Activated naive CD8-positive, alpha-beta T cell treated with anti-CD3 and anti-CD28 coated beads, Interleukin-2, amount 50 U/mL, for 24 hours (primary cell): ENCODE measurements at regions not wholly inside any gene's neighbourhood (a gene's known extent, or its start where the extent isn't known, plus 50 kb on each side); places are given as distances from the start of the nearest gene placed in this dataset.

Experiments
- ATAC-seq: fragments of 150-1000 bp; cut with Tn5 transposase; one replicate; pipeline ENCODE4 v1.10.0; 2021
- DNase-seq: peaks from one replicate; pipeline ENCODE4 v3.0.0; 2021
- H3K27ac Mint-ChIP-seq: one replicate; pipeline ENCODE4 v1.8.0; 2021; ENCODE audit warnings: mild to moderate bottlenecking, mixed read lengths
- H3K27me3 Mint-ChIP-seq: one replicate; pipeline ENCODE4 v1.8.0; 2021; ENCODE audit warnings: mixed read lengths
- H3K36me3 Mint-ChIP-seq: one replicate; pipeline ENCODE4 v1.8.0; 2021; ENCODE audit warnings: low read depth, mixed read lengths
- H3K4me1 Mint-ChIP-seq: one replicate; pipeline ENCODE4 v1.8.0; 2021; ENCODE audit warnings: mixed read lengths
- H3K4me3 Mint-ChIP-seq: one replicate; pipeline ENCODE4 v1.8.0; 2021; ENCODE audit warnings: mild to moderate bottlenecking, moderate library complexity, mixed read lengths
- H3K9me3 Mint-ChIP-seq: one replicate; pipeline ENCODE4 v1.8.0; 2021; ENCODE audit warnings: mixed read lengths

GRCh38 chr13:109348519-109349258 is 437.7 kb downstream of the IRS2 start:
- no peak for DNase-seq
- ATAC-seq = no peak
- H3K4me1 Mint-ChIP-seq = no peaks in the 10 kb centered on the region
- H3K27me3 Mint-ChIP-seq = peaks cover 14% of the 10 kb centered on the region
- no peaks in the 10 kb centered on the region for H3K9me3 Mint-ChIP-seq
- H3K27ac Mint-ChIP-seq = no peak overlapping the region
- H3K36me3 Mint-ChIP-seq = no peaks in the 10 kb centered on the region
- no peak overlapping the region for H3K4me3 Mint-ChIP-seq

GRCh38 chr13:109346060-109346459 is 440.3 kb downstream of the IRS2 start:
- ATAC-seq (no peak), DNase-seq (no peak)
- H3K9me3 Mint-ChIP-seq = no peaks in the 10 kb centered on the region
- H3K36me3 Mint-ChIP-seq = no peaks in the 10 kb centered on the region
- no peaks in the 10 kb centered on the region for H3K4me1 Mint-ChIP-seq
- H3K27ac Mint-ChIP-seq = no peak overlapping the region
- no peak overlapping the region for H3K4me3 Mint-ChIP-seq
- peaks cover 12% of the 10 kb centered on the region for H3K27me3 Mint-ChIP-seq

GRCh38 chr13:109345433-109345941 is 440.9 kb downstream of the IRS2 start:
- H3K36me3 Mint-ChIP-seq = no peaks in the 10 kb centered on the region
- no peak overlapping the region for H3K27ac Mint-ChIP-seq
- no peak for DNase-seq
- no peaks in the 10 kb centered on the region for H3K9me3 Mint-ChIP-seq
- no peaks in the 10 kb centered on the region for H3K4me1 Mint-ChIP-seq
- H3K4me3 Mint-ChIP-seq = no peak overlapping the region
- H3K27me3 Mint-ChIP-seq = peaks cover 12% of the 10 kb centered on the region
- ATAC-seq = no peak

- Mint-ChIP-seq H3K9me3 (no peaks in the 10 kb centered on the region), H3K27me3 (peaks cover 12% of the 10 kb centered on the region), H3K4me1 (no peaks in the 10 kb centered on the region), H3K36me3 (no peaks in the 10 kb centered on the region), H3K4me3 (no peak overlapping the region), H3K27ac (no peak overlapping the region)
- ATAC-seq = no peak
- no peak for DNase-seq
Observed at GRCh38 chr13:109344552-109345157, 441.7 kb downstream of the IRS2 start.

- no peak overlapping the region for H3K27ac Mint-ChIP-seq
- DNase-seq = no peak
- no peaks in the 10 kb centered on the region for H3K36me3 Mint-ChIP-seq
- ATAC-seq = no peak
- no peaks in the 10 kb centered on the region for H3K4me1 Mint-ChIP-seq
- H3K27me3 Mint-ChIP-seq = peaks cover 1% of the 10 kb centered on the region
- no peaks in the 10 kb centered on the region for H3K9me3 Mint-ChIP-seq
- no peak overlapping the region for H3K4me3 Mint-ChIP-seq
Observed at GRCh38 chr13:109336730-109337129, 449.7 kb downstream of the IRS2 start.

GRCh38 chr13:109333893-109334651 is 452.3 kb downstream of the IRS2 start:
- no peak overlapping the region for H3K27ac Mint-ChIP-seq
- ATAC-seq = no peak
- H3K36me3 Mint-ChIP-seq = no peaks in the 10 kb centered on the region
- no peaks in the 10 kb centered on the region for H3K9me3 Mint-ChIP-seq
- no peak for DNase-seq
- no peak overlapping the region for H3K4me3 Mint-ChIP-seq
- H3K27me3 Mint-ChIP-seq = peaks cover 1% of the 10 kb centered on the region
- no peaks in the 10 kb centered on the region for H3K4me1 Mint-ChIP-seq

DNA sequence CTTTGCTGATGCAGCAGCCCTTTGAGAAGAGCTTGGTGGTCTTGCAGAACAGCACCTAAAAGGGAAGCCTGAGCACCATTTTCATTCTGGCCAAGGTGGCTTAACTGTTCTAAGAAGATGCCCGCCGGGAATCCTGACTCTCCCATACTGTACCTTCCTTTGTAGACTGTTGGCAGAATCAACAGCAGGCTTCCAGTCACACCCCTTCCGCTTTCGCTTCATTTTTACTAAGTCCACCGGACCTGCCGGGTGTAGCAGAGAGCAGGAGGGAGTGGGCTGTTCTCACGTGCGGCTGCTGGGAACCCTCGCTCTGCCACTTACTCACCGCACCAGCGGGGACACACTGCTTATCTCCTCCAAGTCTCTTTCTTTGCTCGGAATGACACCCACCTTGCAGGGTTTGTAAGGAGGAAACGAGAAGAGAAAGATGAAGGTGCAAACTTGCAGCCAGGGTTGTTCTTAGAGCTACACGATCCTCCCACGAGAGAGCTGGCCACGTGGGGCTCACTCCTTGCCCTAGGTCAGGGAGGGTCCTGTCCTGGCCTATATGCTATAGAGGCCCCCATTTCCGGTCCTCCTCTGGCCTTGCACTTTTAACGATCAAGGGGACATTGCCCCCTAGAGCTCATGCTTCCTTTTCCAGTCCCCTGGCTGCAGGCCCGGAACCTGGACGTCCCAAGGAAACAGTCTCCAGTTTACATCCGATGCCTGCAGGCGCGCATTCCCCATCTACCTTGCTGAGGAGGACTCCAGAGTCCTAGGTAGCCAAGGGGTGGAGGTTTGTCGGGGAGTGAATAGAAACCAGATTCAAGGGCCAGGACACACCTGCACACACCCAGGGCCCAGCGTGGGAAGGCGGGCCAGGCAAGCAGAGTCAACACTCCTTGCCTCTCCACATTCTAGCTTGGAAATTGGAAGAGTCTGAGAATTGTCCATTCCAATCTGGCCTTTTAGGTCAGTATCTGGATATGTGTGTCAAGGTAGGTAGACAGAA is 453.6 kb downstream of the IRS2 start:
- no peaks in the 10 kb centered on the region for H3K36me3 Mint-ChIP-seq
- H3K27me3 Mint-ChIP-seq = peaks cover 1% of the 10 kb centered on the region
- H3K27ac Mint-ChIP-seq = no peak overlapping the region
- no peaks in the 10 kb centered on the region for H3K9me3 Mint-ChIP-seq
- DNase-seq = no peak
- H3K4me3 Mint-ChIP-seq = no peak overlapping the region
- H3K4me1 Mint-ChIP-seq = no peaks in the 10 kb centered on the region
- no peak for ATAC-seq

GRCh38 chr13:109331898-109332297 is 454.5 kb downstream of the IRS2 start:
- Mint-ChIP-seq H3K27ac (no peak overlapping the region), H3K4me3 (no peak overlapping the region), H3K9me3 (no peaks in the 10 kb centered on the region), H3K36me3 (no peaks in the 10 kb centered on the region), H3K27me3 (peaks cover 1% of the 10 kb centered on the region), H3K4me1 (no peaks in the 10 kb centered on the region)
- ATAC-seq = no peak
- no peak for DNase-seq

GRCh38 chr13:109331011-109331433 is 455.4 kb downstream of the IRS2 start:
- Mint-ChIP-seq H3K27me3 (peaks cover 2% of the 10 kb centered on the region), H3K9me3 (no peaks in the 10 kb centered on the region), H3K4me1 (no peaks in the 10 kb centered on the region), H3K36me3 (no peaks in the 10 kb centered on the region), H3K4me3 (no peak overlapping the region), H3K27ac (no peak overlapping the region)
- ATAC-seq (no peak), DNase-seq (no peak)

DNA sequence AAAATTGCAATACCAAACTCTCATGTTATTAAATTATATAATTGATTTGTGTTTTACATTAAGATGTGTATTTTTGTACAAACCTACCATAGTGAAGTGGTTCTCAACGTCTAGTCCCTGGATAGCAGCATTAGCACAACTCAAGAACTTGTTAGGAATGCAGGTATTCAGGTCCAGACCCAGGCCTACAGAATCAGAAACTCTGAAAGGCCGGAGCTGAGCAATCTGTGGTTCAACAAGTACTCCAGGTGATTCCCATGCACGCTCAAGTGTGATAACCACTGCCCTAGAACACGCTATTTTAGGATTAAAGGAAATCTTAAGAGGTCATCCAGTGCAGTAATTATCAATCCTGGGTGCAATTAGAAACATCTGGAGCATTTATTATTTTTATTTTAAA is 456.3 kb downstream of the IRS2 start:
- no peak overlapping the region for H3K4me3 Mint-ChIP-seq
- H3K9me3 Mint-ChIP-seq = no peaks in the 10 kb centered on the region
- DNase-seq = no peak
- H3K36me3 Mint-ChIP-seq = no peaks in the 10 kb centered on the region
- no peaks in the 10 kb centered on the region for H3K4me1 Mint-ChIP-seq
- H3K27me3 Mint-ChIP-seq = peaks cover 4% of the 10 kb centered on the region
- H3K27ac Mint-ChIP-seq = no peak overlapping the region
- no peak for ATAC-seq

- Mint-ChIP-seq H3K36me3 (no peaks in the 10 kb centered on the region), H3K9me3 (no peaks in the 10 kb centered on the region), H3K27me3 (peaks cover 4% of the 10 kb centered on the region), H3K4me3 (no peak overlapping the region), H3K4me1 (no peaks in the 10 kb centered on the region), H3K27ac (no peak overlapping the region)
- ATAC-seq = no peak
- DNase-seq = no peak
Observed at GRCh38 chr13:109329175-109329574, 457.2 kb downstream of the IRS2 start.

- ATAC-seq (no peak), DNase-seq (no peak)
- Mint-ChIP-seq H3K36me3 (no peaks in the 10 kb centered on the region), H3K27ac (no peak overlapping the region), H3K4me3 (no peak overlapping the region), H3K9me3 (no peaks in the 10 kb centered on the region), H3K4me1 (no peaks in the 10 kb centered on the region), H3K27me3 (peaks cover 3% of the 10 kb centered on the region)
Observed at GRCh38 chr13:109326601-109327000, 459.8 kb downstream of the IRS2 start.

- Mint-ChIP-seq H3K9me3 (no peaks in the 10 kb centered on the region), H3K4me1 (no peaks in the 10 kb centered on the region), H3K36me3 (no peaks in the 10 kb centered on the region), H3K27me3 (peaks cover 9% of the 10 kb centered on the region), H3K4me3 (no peak overlapping the region), H3K27ac (no peak overlapping the region)
- DNase-seq (no peak), ATAC-seq (no peak)
Observed at GRCh38 chr13:109323338-109323737, 463.0 kb downstream of the IRS2 start.
